ENCODE measurements at regions not wholly inside any gene's neighbourhood (a gene's known extent, or its start where the extent isn't known, plus 50 kb on each side); places are given as distances from the start of the nearest gene placed in this dataset.

- intact Hi-C loops (cut with DNase I) = no loop called here
- no peaks in the 10 kb centered on the region for H3K36me3 ChIP-seq
- TF ChIP-seq POLR2A (IDR thresholded peaks at IDR 0.05) (no peak), CTCF (IDR thresholded peaks at IDR 0.05) (no peak)
- WGBS, 2 donors = 83 to 92% methylated on average over 7 of the region's 7 CpGs
- no peaks in the 10 kb centered on the region for H3K4me1 ChIP-seq
- no peaks in the 10 kb centered on the region for H3K9me3 ChIP-seq
- no peak overlapping the region for H3K4me3 ChIP-seq (replicated peaks in 1 of 3)
- no peak overlapping the region for H3K27ac ChIP-seq
- no peaks in the 10 kb centered on the region for H3K27me3 ChIP-seq
- no peak for DNase-seq
Observed at GRCh38 chr12:131192951-131193350, 239.2 kb downstream of the ADGRD1 start.

- Histone ChIP-seq H3K4me1 (no peaks in the 10 kb centered on the region), H3K27ac (no peak overlapping the region), H3K36me3 (no peaks in the 10 kb centered on the region), H3K9me3 (no peaks in the 10 kb centered on the region), H3K4me3 (replicated peaks in 1 of 3) (no peak overlapping the region), H3K27me3 (no peaks in the 10 kb centered on the region)
- intact Hi-C loops (cut with DNase I) = no loop called here
- TF ChIP-seq CTCF (IDR thresholded peaks at IDR 0.05) (no peak), POLR2A (IDR thresholded peaks at IDR 0.05) (no peak)
- no peak for DNase-seq
- WGBS, 2 donors = 86 to 96% methylated on average over 4 to 5 of the region's 5 CpGs
Observed at GRCh38 chr12:131194166-131194565, 240.5 kb downstream of the ADGRD1 start.

GRCh38 chr12:131195796-131196195, 242.1 kb downstream of the ADGRD1 start:
- Histone ChIP-seq H3K9me3 (no peaks in the 10 kb centered on the region), H3K27me3 (no peaks in the 10 kb centered on the region), H3K27ac (no peak overlapping the region), H3K36me3 (no peaks in the 10 kb centered on the region), H3K4me3 (replicated peaks in 1 of 3) (no peak overlapping the region), H3K4me1 (no peaks in the 10 kb centered on the region)
- no peak for TF ChIP-seq CTCF (IDR thresholded peaks at IDR 0.05)
- no peak for TF ChIP-seq POLR2A (IDR thresholded peaks at IDR 0.05)
- intact Hi-C loops (cut with DNase I) = no loop called here
- DNase-seq = no peak
- WGBS, 2 donors = 89 to 92% methylated on average over 8 to 9 of the region's 9 CpGs

- H3K27me3 ChIP-seq = no peaks in the 10 kb centered on the region
- H3K36me3 ChIP-seq = no peaks in the 10 kb centered on the region
- no peak for DNase-seq
- intact Hi-C loops (cut with DNase I) = no loop called here
- 82 to 94% methylated on average over 4 of the region's 4 CpGs for WGBS, 2 donors
- TF ChIP-seq POLR2A (IDR thresholded peaks at IDR 0.05) (no peak), CTCF (IDR thresholded peaks at IDR 0.05) (no peak)
- no peaks in the 10 kb centered on the region for H3K9me3 ChIP-seq
- no peaks in the 10 kb centered on the region for H3K4me1 ChIP-seq
- H3K4me3 ChIP-seq (replicated peaks in 1 of 3) = no peak overlapping the region
- no peak overlapping the region for H3K27ac ChIP-seq
Observed at GRCh38 chr12:131196220-131196619, 242.5 kb downstream of the ADGRD1 start.

DNA sequence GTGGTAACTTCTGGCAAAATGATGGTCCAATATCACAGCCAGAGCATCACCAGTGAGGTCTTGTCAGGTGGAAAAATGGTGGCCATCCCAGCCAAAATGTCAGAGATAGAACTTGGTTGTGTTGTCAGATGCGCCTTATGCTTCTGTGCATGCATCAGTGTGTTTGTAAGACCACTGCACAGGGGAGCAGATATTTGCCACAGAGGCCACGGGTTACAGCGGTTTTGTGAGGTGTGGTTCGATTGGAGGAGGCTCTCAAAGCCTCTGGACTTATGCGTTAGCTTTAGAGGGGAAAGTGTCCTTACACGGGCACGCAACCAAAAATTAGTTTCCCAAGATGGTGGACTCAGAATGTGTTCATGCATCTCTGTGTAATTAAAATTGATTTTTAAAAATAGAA, 243.8 kb downstream of the ADGRD1 start:
- Histone ChIP-seq H3K36me3 (no peaks in the 10 kb centered on the region), H3K4me3 (replicated peaks in 1 of 3) (no peak overlapping the region), H3K4me1 (no peaks in the 10 kb centered on the region), H3K27me3 (no peaks in the 10 kb centered on the region), H3K9me3 (no peaks in the 10 kb centered on the region), H3K27ac (no peak overlapping the region)
- intact Hi-C loops (cut with DNase I) = no loop called here
- WGBS, 2 donors = 88 to 93% methylated on average over 7 of the region's 7 CpGs
- TF ChIP-seq POLR2A (IDR thresholded peaks at IDR 0.05) (no peak), CTCF (IDR thresholded peaks at IDR 0.05) (no peak)
- no peak for DNase-seq
